Spleen (tissue), 11 donors: ENCODE measurements at regions not wholly inside any gene's neighbourhood (a gene's known extent, or its start where the extent isn't known, plus 50 kb on each side); places are given as distances from the start of the nearest gene placed in this dataset.
"Not testable (repeated sequence)": the region's sequence is repeated elsewhere in the genome, so short reads cannot be mapped to it uniquely, and the experiment has no call there.

Experiments used
- DNase-seq: peaks from one replicate; pipeline ENCODE4 v3.0.0-alpha.2; 2020
- H3K27ac ChIP-seq, 8 donors: fragments of 200-600 bp; sonication (generic) in 7 of 8; 1 replicate in 4 of 8; 2 replicates in 4 of 8; pipeline versions ENCODE4 v1.5.0 to v1.8.0; 2016 to 2021; ENCODE audit warnings: inconsistent platforms in 4 of 8, mild to moderate bottlenecking in 4 of 8, moderate library complexity in 1 of 8
- H3K27me3 ChIP-seq, 7 donors: fragments of 200-600 bp; sonication (generic) in 6 of 7; replicated peaks in 1 of 7; 1 replicate in 4 of 7; 2 replicates in 3 of 7; pipeline versions ENCODE4 v1.5.0 to v1.8.0; 2016 to 2021; ENCODE audit warnings: inconsistent platforms in 3 of 7, mild to moderate bottlenecking in 1 of 7
- H3K36me3 ChIP-seq, 6 donors: fragments of 200-600 bp; sonication (generic) in 5 of 6; 1 replicate in 4 of 6; 2 replicates in 2 of 6; pipeline versions ENCODE4 v1.5.0 to v1.8.0; 2016 to 2021; ENCODE audit warnings: inconsistent platforms in 2 of 6
- H3K4me1 ChIP-seq, 6 donors: fragments of 200-600 bp; sonication (generic) in 5 of 6; 1 replicate in 3 of 6; 2 replicates in 3 of 6; pipeline versions ENCODE4 v1.5.0 to v1.8.0; 2016 to 2021; ENCODE audit warnings: inconsistent platforms in 3 of 6
- H3K4me3 ChIP-seq, 8 donors: fragments of 200-600 bp; sonication (generic) in 7 of 8; 1 replicate in 4 of 8; 2 replicates in 4 of 8; pipeline versions ENCODE4 v1.5.0 to v1.8.0; 2016 to 2021; ENCODE audit warnings: inconsistent platforms in 4 of 8, mild to moderate bottlenecking in 4 of 8, moderate library complexity in 2 of 8
- H3K9me3 ChIP-seq, 8 donors: fragments of 200-600 bp; sonication (generic) in 7 of 8; 1 replicate in 4 of 8; 2 replicates in 4 of 8; pipeline versions ENCODE4 v1.5.0 to v1.8.0; 2016 to 2021; ENCODE audit warnings: inconsistent platforms in 4 of 8
- CTCF ChIP-seq, 11 experiments: fragments of 200-600 bp in 7 of 11; fragments of 450-650 bp in 4 of 11; sonication (generic) in 4 of 11; IDR thresholded peaks in 8 of 11; conservative IDR thresholded peaks in 3 of 11; 1 replicate in 7 of 11; 2 replicates in 4 of 11; pipeline versions ENCODE4 v1.4.0 to v1.8.0; 2016 to 2021; ENCODE audit warnings: antibody characterized with exemption in 11 of 11, inconsistent platforms in 4 of 11, mild to moderate bottlenecking in 1 of 11
- POLR2A ChIP-seq, 3 donors: fragments of 450-650 bp; IDR thresholded peaks; one replicate each; pipeline ENCODE4 v1.5.1; 2017; ENCODE audit warnings: antibody characterized with exemption in 3 of 3, mild to moderate bottlenecking in 1 of 3
- POLR2AphosphoS5 ChIP-seq, 3 donors: sonication (generic); formaldehyde crosslinking; IDR thresholded peaks; one replicate each; pipeline ENCODE4 v1.5.1; 2017; ENCODE audit warnings: antibody characterized with exemption in 3 of 3
- WGBS, 5 donors: extraction: QIAGEN DNeasy Blood & Tissue Kit in 3 of 5; methylation state at CpG; one replicate each; pipeline versions ENCODE4 v1.1.5 to v1.1.7; 2013 to 2018; 5-methylcytosine and 5-hydroxymethylcytosine counted together
- intact Hi-C: fragments of 100-400 bp; cut with DNase I; formaldehyde crosslinking; loops from one replicate; pipeline ENCODE4 v1.15.0; 2023; ENCODE audit warnings: low total_unique reads
- donor health status: healthy with polysubstance abuse.
- donor health status: DM: no; HTN: no; CAD: no; lungs with moderate emphysema.
- donor health status: DM: no; HTN: no; CAD: no.
- donor health status: Bipolar disorder and iron deficiency.
- donor health status: healthy.
- donor health status: DM: no; HTN: no; CAD: no.
- donor health status: DM: yes; HTN: yes; CAD: no.

GRCh38 chr11:123334925-123335324, 95.1 kb upstream of the GRAMD1B start:
- DNase-seq: no peak
- no peaks in the 10 kb centered on the region for H3K36me3 ChIP-seq
- H3K4me1 ChIP-seq: no peaks in the 10 kb centered on the region
- no peak overlapping the region for H3K4me3 ChIP-seq
- no peak for TF ChIP-seq POLR2A (IDR thresholded peaks at IDR 0.05)
- TF ChIP-seq POLR2AphosphoS5 (IDR thresholded peaks at IDR 0.05): no peak
- TF ChIP-seq CTCF (IDR thresholded peaks at IDR 0.05 in 8 of 11, conservative IDR thresholded peaks at IDR 0.05 in 3 of 11): no peak
- H3K27me3 ChIP-seq: no peaks in the 10 kb centered on the region
- intact Hi-C loops: no loop called here
- no peak overlapping the region for H3K27ac ChIP-seq
- 73 to 89% (median 83%) methylated on average over 4 of the region's 4 CpGs for WGBS, 5 donors
- H3K9me3 ChIP-seq: peaks cover 0 to 11% (median 4%) of the 10 kb centered on the region in 8 donors

DNA sequence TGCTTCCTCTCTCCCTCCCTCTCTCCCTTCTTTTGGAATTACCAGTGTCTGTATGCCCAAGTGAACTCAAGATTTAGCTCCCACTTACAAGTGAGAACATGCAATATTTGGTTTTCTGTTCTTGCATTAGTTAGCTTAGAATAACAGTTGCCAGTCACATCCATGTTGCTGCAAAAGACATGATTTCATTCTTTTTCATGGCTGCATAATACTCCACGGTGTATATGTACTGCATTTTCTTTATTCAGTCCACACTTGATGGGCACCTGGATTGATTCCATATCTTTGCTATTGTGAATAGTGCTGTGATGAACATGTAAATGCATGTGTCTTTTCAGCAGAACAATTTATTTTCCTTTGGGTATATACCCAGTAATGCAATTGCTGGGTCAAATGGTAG, 97.5 kb upstream of the GRAMD1B start:
- WGBS, 5 donors: 83 to 97% (median 93%) methylated on average over 1 of the region's 1 CpG
- H3K9me3 ChIP-seq, intact Hi-C loops, H3K4me3 ChIP-seq, H3K4me1 ChIP-seq, DNase-seq, H3K36me3 ChIP-seq, H3K27ac ChIP-seq, H3K27me3 ChIP-seq: not testable (repeated sequence)

DNA sequence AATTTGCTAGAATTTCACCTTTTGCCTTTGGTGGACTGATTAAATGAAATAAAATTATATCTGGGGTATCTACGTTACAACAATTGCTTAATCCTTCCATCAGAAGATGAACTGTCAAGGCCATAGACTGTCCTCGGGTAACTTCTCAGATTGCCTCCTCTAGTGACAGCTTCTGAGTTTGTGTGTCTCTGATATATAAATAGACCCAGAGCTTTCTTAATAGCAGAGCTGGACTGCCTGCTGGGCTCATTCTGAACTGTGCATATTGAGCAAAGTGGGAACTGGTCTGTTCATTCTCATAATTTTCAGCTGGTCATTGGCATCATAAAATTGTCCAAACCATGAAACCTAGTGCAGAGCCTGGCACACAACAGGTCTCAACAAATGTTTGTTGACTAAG, 99.1 kb upstream of the GRAMD1B start:
- WGBS, 5 donors: 61 to 83% (median 73%) methylated on average over 2 of the region's 2 CpGs
- H3K27me3 ChIP-seq: peaks cover 0 to under 1% (median 0%) of the 10 kb centered on the region in 7 donors
- H3K4me1 ChIP-seq: no peaks in the 10 kb centered on the region
- no peak overlapping the region for H3K4me3 ChIP-seq
- DNase-seq: no peak
- H3K27ac ChIP-seq: no peak overlapping the region
- TF ChIP-seq POLR2A (IDR thresholded peaks at IDR 0.05): no peak
- no peak for TF ChIP-seq POLR2AphosphoS5 (IDR thresholded peaks at IDR 0.05)
- TF ChIP-seq CTCF (IDR thresholded peaks at IDR 0.05 in 8 of 11, conservative IDR thresholded peaks at IDR 0.05 in 3 of 11): no peak
- intact Hi-C loops: no loop called here
- H3K9me3 ChIP-seq: peaks cover 0 to 7% (median 0%) of the 10 kb centered on the region in 8 donors
- H3K36me3 ChIP-seq: no peaks in the 10 kb centered on the region

- Histone ChIP-seq H3K4me1 (no peaks in the 10 kb centered on the region), H3K27me3 (peaks cover 0 to 5% (median 0%) of the 10 kb centered on the region in 7 donors), H3K4me3 (no peak overlapping the region), H3K9me3 (peaks cover 0 to 7% (median 0%) of the 10 kb centered on the region in 8 donors), H3K27ac (no peak overlapping the region), H3K36me3 (no peaks in the 10 kb centered on the region)
- intact Hi-C loops: no loop called here
- 52 to 83% (median 69%) methylated on average over 2 of the region's 2 CpGs for WGBS, 5 donors
- DNase-seq: no peak
- TF ChIP-seq POLR2A (IDR thresholded peaks at IDR 0.05) (no peak), CTCF (IDR thresholded peaks at IDR 0.05 in 8 of 11, conservative IDR thresholded peaks at IDR 0.05 in 3 of 11) (no peak), POLR2AphosphoS5 (IDR thresholded peaks at IDR 0.05) (no peak)
Observed at GRCh38 chr11:123330471-123330870, 99.6 kb upstream of the GRAMD1B start.

GRCh38 chr11:123330071-123330470, 100.0 kb upstream of the GRAMD1B start:
- 64 to 78% (median 72%) methylated on average over 4 of the region's 4 CpGs for WGBS, 5 donors
- Histone ChIP-seq H3K4me1 (no peaks in the 10 kb centered on the region), H3K27ac (no peak overlapping the region), H3K36me3 (no peaks in the 10 kb centered on the region), H3K27me3 (peaks cover 0 to 7% (median 0%) of the 10 kb centered on the region in 7 donors), H3K4me3 (no peak overlapping the region), H3K9me3 (peaks cover 0 to 7% (median 0%) of the 10 kb centered on the region in 8 donors)
- DNase-seq: no peak
- no peak for TF ChIP-seq CTCF (IDR thresholded peaks at IDR 0.05 in 8 of 11, conservative IDR thresholded peaks at IDR 0.05 in 3 of 11)
- intact Hi-C loops: no loop called here
